ENCODE measurements at regions not wholly inside any gene's neighbourhood (a gene's known extent, or its start where the extent isn't known, plus 50 kb on each side); places are given as distances from the start of the nearest gene placed in this dataset.

DNA sequence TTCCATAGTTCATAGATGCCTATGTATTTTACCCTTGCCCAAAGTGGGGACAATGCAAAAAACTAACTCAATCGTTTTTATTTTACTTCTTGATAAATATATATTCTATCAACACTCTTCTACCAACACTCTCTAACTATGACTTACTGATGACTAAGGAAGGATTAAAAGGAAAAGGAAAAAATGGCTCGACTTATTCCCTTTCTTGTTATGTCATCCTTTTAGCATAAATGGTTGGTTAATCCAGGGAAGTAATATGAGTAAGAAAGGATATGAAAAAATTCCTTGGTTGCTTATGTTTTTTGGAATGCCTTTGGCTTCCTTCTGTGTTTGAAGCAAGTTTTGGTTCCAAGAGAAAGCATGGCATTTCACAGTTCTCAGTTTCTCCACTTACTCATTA, 1087.1 kb downstream of the C4orf33 start:
- DNase-seq (ENCODE audit: insufficient read length, low spot score) (no peak), FAIRE-seq (no peak)
- TF ChIP-seq SPI1 (IDR thresholded peaks at IDR 0.05; ENCODE audit: low read depth, low read length) (no peak), POLR2A (IDR thresholded peaks at IDR 0.05; ENCODE audit: low read depth, low read length) (no peak), PAX5 (IDR thresholded peaks at IDR 0.05; ENCODE audit: insufficient read depth, low read length, severe bottlenecking) (no peak), TAF1 (IDR thresholded peaks at IDR 0.05; ENCODE audit: low read depth, low read length) (no peak), POU2F2 (IDR thresholded peaks at IDR 0.05; ENCODE audit: low read depth, low read length) (no peak), POLR2AphosphoS5 (IDR thresholded peaks at IDR 0.05; ENCODE audit: low read depth, low read length) (no peak)

DNA sequence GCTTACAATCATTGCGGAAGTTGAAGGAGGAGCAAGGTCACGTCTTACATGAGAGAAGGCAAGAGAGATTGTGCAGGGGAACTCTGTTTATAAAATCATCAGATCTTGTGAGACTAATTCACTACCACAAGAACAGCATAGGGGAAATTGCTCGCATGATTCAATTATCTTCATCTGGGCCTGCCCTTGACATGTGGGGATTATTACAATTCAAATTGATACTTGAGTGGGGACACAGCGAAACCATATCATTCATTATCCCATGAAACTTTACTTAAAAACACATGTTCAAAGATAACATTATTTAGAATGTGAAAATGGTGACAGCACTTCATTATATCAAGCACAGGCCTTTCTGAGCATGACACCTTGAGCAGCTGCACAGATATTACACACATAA, 1087.8 kb downstream of the C4orf33 start:
- TF ChIP-seq SPI1 (IDR thresholded peaks at IDR 0.05; ENCODE audit: low read depth, low read length), result no peak
- TF ChIP-seq POU2F2 (IDR thresholded peaks at IDR 0.05; ENCODE audit: low read depth, low read length), result no peak
- no peak for TF ChIP-seq POLR2A (IDR thresholded peaks at IDR 0.05; ENCODE audit: low read depth, low read length)
- TF ChIP-seq PAX5 (IDR thresholded peaks at IDR 0.05; ENCODE audit: insufficient read depth, low read length, severe bottlenecking), result no peak
- TF ChIP-seq TAF1 (IDR thresholded peaks at IDR 0.05; ENCODE audit: low read depth, low read length), result no peak
- TF ChIP-seq POLR2AphosphoS5 (IDR thresholded peaks at IDR 0.05; ENCODE audit: low read depth, low read length), result no peak
- FAIRE-seq (no peak), DNase-seq (ENCODE audit: insufficient read length, low spot score) (no peak)

DNA sequence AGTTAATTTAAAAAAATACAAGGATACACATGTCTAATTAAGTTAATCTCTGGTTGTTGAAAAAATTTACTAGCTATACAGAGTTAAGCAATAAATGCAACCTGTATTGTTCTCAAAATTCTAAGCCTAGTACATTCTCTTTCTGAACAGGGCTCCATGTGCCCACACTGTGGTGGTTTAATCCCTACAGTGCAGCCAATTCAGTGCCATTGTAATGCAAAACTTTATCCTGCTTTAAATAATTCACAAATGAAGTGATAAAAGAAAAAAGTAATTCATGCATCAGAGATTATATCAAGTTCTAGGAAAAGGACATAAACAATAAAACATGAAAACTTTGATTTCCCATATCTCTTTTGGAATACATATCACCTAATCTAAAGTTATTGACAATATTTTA, 1089.2 kb downstream of the C4orf33 start:
- no peak for FAIRE-seq
- no peak for DNase-seq (ENCODE audit: insufficient read length, low spot score)
- no peak for TF ChIP-seq POLR2A (IDR thresholded peaks at IDR 0.05; ENCODE audit: low read depth, low read length)
- no peak for TF ChIP-seq POU2F2 (IDR thresholded peaks at IDR 0.05; ENCODE audit: low read depth, low read length)
- TF ChIP-seq TAF1 (IDR thresholded peaks at IDR 0.05; ENCODE audit: low read depth, low read length), result no peak
- no peak for TF ChIP-seq SPI1 (IDR thresholded peaks at IDR 0.05; ENCODE audit: low read depth, low read length)
- TF ChIP-seq POLR2AphosphoS5 (IDR thresholded peaks at IDR 0.05; ENCODE audit: low read depth, low read length), result no peak
- no peak for TF ChIP-seq PAX5 (IDR thresholded peaks at IDR 0.05; ENCODE audit: insufficient read depth, low read length, severe bottlenecking)

DNA sequence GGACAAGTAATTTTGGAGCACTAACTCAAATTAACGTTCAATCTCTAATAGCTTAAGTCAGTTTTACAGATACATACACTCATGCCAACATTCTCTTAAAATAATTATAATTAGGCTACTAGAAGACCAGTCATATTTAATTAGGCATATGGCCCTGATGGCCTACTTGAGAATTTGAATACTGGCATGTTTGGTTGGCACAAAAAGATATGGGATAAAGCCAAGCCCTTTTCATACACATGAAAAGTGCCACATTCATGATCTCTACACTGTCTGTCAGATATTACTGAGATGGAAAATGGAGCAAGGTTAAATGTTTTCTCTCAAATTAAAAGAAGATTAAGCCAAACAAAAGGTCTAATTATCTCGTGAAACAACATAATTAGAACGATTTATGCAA, 1091.0 kb downstream of the C4orf33 start:
- no peak for DNase-seq (ENCODE audit: insufficient read length, low spot score)
- no peak for TF ChIP-seq POU2F2 (IDR thresholded peaks at IDR 0.05; ENCODE audit: low read depth, low read length)
- no peak for TF ChIP-seq POLR2A (IDR thresholded peaks at IDR 0.05; ENCODE audit: low read depth, low read length)
- no peak for TF ChIP-seq POLR2AphosphoS5 (IDR thresholded peaks at IDR 0.05; ENCODE audit: low read depth, low read length)
- no peak for TF ChIP-seq PAX5 (IDR thresholded peaks at IDR 0.05; ENCODE audit: insufficient read depth, low read length, severe bottlenecking)
- TF ChIP-seq SPI1 (IDR thresholded peaks at IDR 0.05; ENCODE audit: low read depth, low read length), result no peak
- TF ChIP-seq TAF1 (IDR thresholded peaks at IDR 0.05; ENCODE audit: low read depth, low read length), result no peak
- no peak for FAIRE-seq

DNA sequence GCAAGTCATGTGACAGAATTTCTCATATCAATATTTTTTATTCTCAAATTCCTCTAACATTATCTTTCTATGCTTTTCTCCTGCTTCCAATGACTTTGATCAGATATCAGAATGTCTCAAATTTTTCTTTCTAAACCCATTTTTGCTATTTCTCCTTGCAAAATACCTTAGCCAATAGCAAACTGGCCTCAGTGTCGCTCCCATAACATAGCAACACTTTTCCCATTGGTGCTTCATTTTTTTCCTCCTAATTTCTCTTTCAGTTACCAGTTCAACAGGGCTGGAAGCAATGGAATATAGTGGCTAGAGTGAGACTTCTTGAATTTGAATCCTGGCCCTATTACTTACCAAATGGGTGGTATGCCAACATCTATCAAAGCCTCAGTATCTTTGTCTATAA, 1091.6 kb downstream of the C4orf33 start:
- FAIRE-seq, result no peak
- DNase-seq (ENCODE audit: insufficient read length, low spot score), result no peak

DNA sequence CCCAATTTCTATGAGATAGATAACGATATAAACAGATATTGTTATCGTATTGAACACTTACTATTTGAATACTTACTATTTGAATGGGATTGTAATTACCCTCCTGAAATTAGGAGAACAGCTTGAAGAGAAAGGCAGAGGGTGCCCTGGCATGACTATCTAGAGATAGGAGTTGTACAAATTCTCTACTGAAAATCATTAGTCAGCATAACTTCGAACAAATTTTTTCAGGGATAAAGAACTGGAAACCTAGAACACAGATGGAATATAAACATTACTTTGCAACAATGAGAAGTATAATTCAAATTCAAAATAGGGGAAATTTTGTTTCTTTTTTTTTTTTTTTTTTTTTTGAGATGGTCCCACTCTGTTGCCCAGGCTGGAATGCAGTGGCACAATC, 1096.8 kb downstream of the C4orf33 start:
- TF ChIP-seq SPI1 (IDR thresholded peaks at IDR 0.05; ENCODE audit: low read depth, low read length) (no peak), POU2F2 (IDR thresholded peaks at IDR 0.05; ENCODE audit: low read depth, low read length) (no peak), POLR2A (IDR thresholded peaks at IDR 0.05; ENCODE audit: low read depth, low read length) (no peak)
- no peak for DNase-seq (ENCODE audit: insufficient read length, low spot score)
- FAIRE-seq, result no peak

More for the DNA sequence above, 1091.6 kb downstream of the C4orf33 start:
- TF ChIP-seq TAF1 (IDR thresholded peaks at IDR 0.05; ENCODE audit: low read depth, low read length) (no peak), POLR2AphosphoS5 (IDR thresholded peaks at IDR 0.05; ENCODE audit: low read depth, low read length) (no peak), POLR2A (IDR thresholded peaks at IDR 0.05; ENCODE audit: low read depth, low read length) (no peak), PAX5 (IDR thresholded peaks at IDR 0.05; ENCODE audit: insufficient read depth, low read length, severe bottlenecking) (no peak), SPI1 (IDR thresholded peaks at IDR 0.05; ENCODE audit: low read depth, low read length) (no peak), POU2F2 (IDR thresholded peaks at IDR 0.05; ENCODE audit: low read depth, low read length) (no peak)

DNA sequence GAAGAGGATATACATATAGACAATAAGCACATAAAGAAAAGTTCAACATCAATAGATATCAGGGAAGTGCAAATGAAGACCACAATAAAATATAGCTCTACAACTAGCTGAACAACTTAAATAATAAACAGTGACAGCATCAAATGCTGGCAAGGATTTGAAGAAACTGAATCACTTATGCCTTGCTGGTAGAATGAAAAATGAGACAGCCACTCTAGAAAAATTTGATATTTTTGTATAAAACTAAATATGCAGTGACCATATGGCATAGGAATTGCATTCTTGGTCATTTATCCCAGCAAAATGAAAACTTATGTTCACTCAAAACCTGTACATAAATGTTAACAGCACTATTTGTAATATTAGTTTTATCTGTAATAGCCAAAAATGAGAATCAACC, 1102.0 kb downstream of the C4orf33 start:
- no peak for FAIRE-seq
- TF ChIP-seq SPI1 (IDR thresholded peaks at IDR 0.05; ENCODE audit: low read depth, low read length), result no peak
- no peak for TF ChIP-seq POU2F2 (IDR thresholded peaks at IDR 0.05; ENCODE audit: low read depth, low read length)
- TF ChIP-seq PAX5 (IDR thresholded peaks at IDR 0.05; ENCODE audit: insufficient read depth, low read length, severe bottlenecking), result no peak
- no peak for TF ChIP-seq TAF1 (IDR thresholded peaks at IDR 0.05; ENCODE audit: low read depth, low read length)
- no peak for TF ChIP-seq POLR2AphosphoS5 (IDR thresholded peaks at IDR 0.05; ENCODE audit: low read depth, low read length)
- TF ChIP-seq POLR2A (IDR thresholded peaks at IDR 0.05; ENCODE audit: low read depth, low read length), result no peak
- DNase-seq (ENCODE audit: insufficient read length, low spot score), result no peak

DNA sequence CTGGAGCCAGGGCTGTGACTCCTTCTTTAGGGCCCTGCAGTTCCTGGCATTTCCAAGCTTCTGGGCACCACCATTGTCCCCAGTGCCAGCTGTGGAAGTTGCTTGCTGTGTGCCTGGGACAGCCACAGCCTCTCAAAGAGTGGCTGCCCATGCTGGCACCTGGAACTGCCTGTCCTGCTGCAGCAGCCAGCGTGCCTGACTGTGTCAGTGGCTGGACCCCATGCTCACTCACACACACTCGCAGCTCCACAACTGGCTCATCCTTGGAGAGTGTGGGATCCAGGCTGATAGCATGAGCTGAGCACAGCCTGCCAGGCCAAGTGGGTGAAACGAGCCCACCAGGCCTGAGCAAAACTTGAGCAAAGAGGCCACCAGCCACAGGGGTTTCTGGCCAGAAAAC, 1107.6 kb downstream of the C4orf33 start:
- FAIRE-seq, result no peak
- no peak for DNase-seq (ENCODE audit: insufficient read length, low spot score)
- TF ChIP-seq POLR2AphosphoS5 (IDR thresholded peaks at IDR 0.05; ENCODE audit: low read depth, low read length) (no peak), POU2F2 (IDR thresholded peaks at IDR 0.05; ENCODE audit: low read depth, low read length) (no peak), SPI1 (IDR thresholded peaks at IDR 0.05; ENCODE audit: low read depth, low read length) (no peak), PAX5 (IDR thresholded peaks at IDR 0.05; ENCODE audit: insufficient read depth, low read length, severe bottlenecking) (no peak), POLR2A (IDR thresholded peaks at IDR 0.05; ENCODE audit: low read depth, low read length) (no peak), TAF1 (IDR thresholded peaks at IDR 0.05; ENCODE audit: low read depth, low read length) (no peak)

DNA sequence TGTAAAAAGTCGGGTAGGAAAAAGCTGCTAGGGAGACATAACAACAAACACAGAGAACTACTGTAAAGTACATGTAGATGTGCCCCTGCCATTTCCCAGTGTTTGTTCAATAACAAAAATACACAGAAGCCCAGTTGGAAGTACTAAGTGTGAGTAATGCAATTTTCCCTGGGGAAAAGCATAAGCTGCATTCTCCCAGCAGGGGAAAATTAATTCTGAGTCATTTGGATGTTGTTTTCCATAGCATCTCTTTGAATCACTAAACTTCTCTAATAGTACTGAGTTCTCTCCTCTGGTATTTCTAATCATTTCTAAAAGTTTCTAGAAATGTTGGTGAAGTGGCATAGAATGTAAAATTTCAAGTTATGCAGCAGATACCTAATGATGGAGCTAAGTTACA, 1114.9 kb downstream of the C4orf33 start:
- FAIRE-seq, result no peak
- DNase-seq (ENCODE audit: insufficient read length, low spot score), result no peak
- no peak for TF ChIP-seq POLR2A (IDR thresholded peaks at IDR 0.05; ENCODE audit: low read depth, low read length)
- no peak for TF ChIP-seq SPI1 (IDR thresholded peaks at IDR 0.05; ENCODE audit: low read depth, low read length)

DNA sequence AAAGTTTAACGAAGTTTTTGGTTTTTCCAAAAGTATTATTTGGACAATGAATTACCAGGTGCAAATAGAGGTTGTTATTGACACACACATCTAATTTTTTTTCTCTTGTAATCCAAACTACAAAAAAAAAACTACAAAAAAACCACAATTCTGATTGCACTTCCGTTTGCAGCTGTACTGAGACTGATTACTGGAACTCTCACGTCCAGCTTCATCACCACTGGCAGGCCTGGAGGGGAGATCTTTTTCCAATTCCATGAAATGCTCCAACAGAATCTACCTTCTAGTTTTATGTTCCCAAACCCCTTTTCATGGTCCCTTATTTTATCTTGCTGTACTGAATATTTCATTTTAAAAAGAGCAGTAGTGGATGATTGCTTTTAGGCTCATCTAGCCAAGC, 1118.3 kb downstream of the C4orf33 start:
- no peak for DNase-seq (ENCODE audit: insufficient read length, low spot score)
- FAIRE-seq, result no peak
- TF ChIP-seq SPI1 (IDR thresholded peaks at IDR 0.05; ENCODE audit: low read depth, low read length) (no peak), POU2F2 (IDR thresholded peaks at IDR 0.05; ENCODE audit: low read depth, low read length) (no peak), PAX5 (IDR thresholded peaks at IDR 0.05; ENCODE audit: insufficient read depth, low read length, severe bottlenecking) (no peak), POLR2A (IDR thresholded peaks at IDR 0.05; ENCODE audit: low read depth, low read length) (no peak), POLR2AphosphoS5 (IDR thresholded peaks at IDR 0.05; ENCODE audit: low read depth, low read length) (no peak), TAF1 (IDR thresholded peaks at IDR 0.05; ENCODE audit: low read depth, low read length) (no peak)

All from GM12891 (cell line).